H1 (cell line): ENCODE measurements at regions not wholly inside any gene's neighbourhood (a gene's known extent, or its start where the extent isn't known, plus 50 kb on each side); places are given as distances from the start of the nearest gene placed in this dataset.
"Not testable (repeated sequence)": the region's sequence is repeated elsewhere in the genome, so short reads cannot be mapped to it uniquely, and the experiment has no call there.

ENCODE experiments used
- CTCF ChIA-PET: fragments of 300-600 bp; sonication (Branson Sonifier 250); formaldehyde crosslinking; loops from one replicate; lab custom pipeline; 2021; ENCODE audit not compliant: partially characterized antibody; lab: Charles Lee
- POLR2A ChIA-PET: fragments of 300-600 bp; sonication (Branson Sonifier 250); formaldehyde crosslinking; loops from one replicate; lab custom pipeline; 2021; ENCODE audit warnings: inconsistent platforms; ENCODE audit not compliant: partially characterized antibody; lab: Charles Lee
- DNase-seq, 2 experiments: peaks; one replicate each; pipeline versions ENCODE4 v3.0.0 to v3.0.0-alpha.2; 2010 to 2022; ENCODE audit warnings: low spot score in 2 of 2, low read depth in 1 of 2, mixed read lengths in 1 of 2
- FAIRE-seq: peaks from 2 replicates; lab custom pipeline; 2011; peaks lifted over from hg19 to GRCh38; lab: Jason Lieb, UNC
- H2AFZ ChIP-seq: 2 replicates; pipeline ENCODE4 v1.8.1; 2012; ENCODE audit warnings: low read length, inconsistent platforms
- H2AK5ac ChIP-seq: 2 replicates; pipeline ENCODE4 v1.6.1; 2013; ENCODE audit warnings: low read depth, low read length
- H2BK120ac ChIP-seq: replicated peaks from 2 replicates; pipeline ENCODE3; 2013; ENCODE audit warnings: low read depth, low read length, inconsistent platforms
- H2BK12ac ChIP-seq: 2 replicates; pipeline ENCODE4 v1.6.1; 2013; ENCODE audit warnings: low read depth, low read length
- H2BK15ac ChIP-seq: 2 replicates; pipeline ENCODE4 v1.6.1; 2013; ENCODE audit warnings: low read length
- H2BK20ac ChIP-seq: 2 replicates; pipeline ENCODE4 v1.6.1; 2013; ENCODE audit warnings: low read length
- H2BK5ac ChIP-seq: 2 replicates; pipeline ENCODE4 v1.6.1; 2013; ENCODE audit warnings: low read depth, low read length
- H3K14ac ChIP-seq: 2 replicates; pipeline ENCODE4 v1.6.1; 2013; ENCODE audit warnings: inconsistent platforms; ENCODE audit not compliant: insufficient read length
- H3K18ac ChIP-seq: 2 replicates; pipeline ENCODE4 v1.6.1; 2013; ENCODE audit warnings: low read length; ENCODE audit errors: extremely low read depth
- H3K23ac ChIP-seq: 2 replicates; pipeline ENCODE4 v1.6.1; 2013; ENCODE audit warnings: inconsistent platforms; ENCODE audit not compliant: insufficient read length
- H3K23me2 ChIP-seq: 2 replicates; pipeline ENCODE4 v1.6.1; 2013; ENCODE audit warnings: low read depth, low read length
- H3K27ac ChIP-seq: 2 replicates; pipeline ENCODE4 v1.6.1; 2011; ENCODE audit warnings: low read depth, low read length, inconsistent platforms
- H3K27me3 ChIP-seq, 4 experiments: replicated peaks in 1 of 4; 1 replicate in 1 of 4; 2 replicates in 3 of 4; pipeline versions ENCODE4 v1.6.1 to v1.8.1; 2011 to 2013; ENCODE audit warnings: low read length in 3 of 4, mild to moderate bottlenecking in 3 of 4, inconsistent platforms in 2 of 4, mixed read lengths in 2 of 4, moderate library complexity in 1 of 4; ENCODE audit not compliant: control insufficient read depth in 3 of 4, insufficient read depth in 3 of 4; ENCODE audit errors: extremely low read depth in 1 of 4
- H3K36me3 ChIP-seq, 4 experiments: 2 replicates each; pipeline versions ENCODE4 v1.6.1 to v1.8.1; 2011 to 2013; ENCODE audit warnings: mild to moderate bottlenecking in 4 of 4, low read length in 3 of 4, moderate library complexity in 2 of 4, control low read depth in 1 of 4, inconsistent platforms in 1 of 4; ENCODE audit not compliant: insufficient read depth in 4 of 4, control insufficient read depth in 2 of 4
- H3K4ac ChIP-seq: replicated peaks from 2 replicates; pipeline ENCODE3; 2013; ENCODE audit warnings: low read length, low read depth, mixed read lengths, inconsistent platforms; ENCODE audit not compliant: insufficient read length
- H3K4me1 ChIP-seq, 4 experiments: replicated peaks in 1 of 4; 1 replicate in 1 of 4; 2 replicates in 3 of 4; pipeline versions ENCODE4 v1.6.1 to v1.8.1; 2011 to 2013; ENCODE audit warnings: low read length in 3 of 4, inconsistent platforms in 2 of 4, mixed read lengths in 1 of 4; ENCODE audit not compliant: insufficient read depth in 4 of 4, control insufficient read depth in 3 of 4
- H3K4me2 ChIP-seq, 2 experiments: 2 replicates each; pipeline versions ENCODE4 v1.6.1 to v1.8.1; 2011 to 2013; ENCODE audit warnings: low read depth in 2 of 2, low read length in 2 of 2, control low read depth in 1 of 2, inconsistent platforms in 1 of 2, mild to moderate bottlenecking in 1 of 2; ENCODE audit not compliant: insufficient read depth in 1 of 2
- H3K4me3 ChIP-seq, 4 experiments: fragments of 200-600, 300-600 bp in 1 of 4; sonication (generic), shearing (Covaris generic), sonication (Bioruptor Twin) in 1 of 4; 2 replicates each; pipeline versions ENCODE4 v1.5.1 to v1.8.1; 2011 to 2016; ENCODE audit warnings: low read length in 4 of 4, low read depth in 3 of 4, control low read depth in 2 of 4, inconsistent platforms in 2 of 4, mild to moderate bottlenecking in 2 of 4, mixed read lengths in 1 of 4, moderate library complexity in 1 of 4; ENCODE audit not compliant: insufficient read depth in 2 of 4; ENCODE audit errors: extremely low read depth in 1 of 4
- H3K56ac ChIP-seq: replicated peaks from 2 replicates; pipeline ENCODE3; 2013; ENCODE audit warnings: low read depth, mild to moderate bottlenecking, mixed read lengths, low read length, inconsistent platforms; ENCODE audit not compliant: insufficient read length
- H3K79me1 ChIP-seq: 2 replicates; pipeline ENCODE4 v1.6.1; 2013; ENCODE audit warnings: low read depth, low read length, control low read depth
- H3K79me2 ChIP-seq, 2 experiments: 2 replicates each; pipeline versions ENCODE4 v1.6.1 to v1.8.1; 2012 to 2013; ENCODE audit warnings: low read length in 2 of 2, mild to moderate bottlenecking in 2 of 2, inconsistent platforms in 1 of 2; ENCODE audit not compliant: insufficient read depth in 2 of 2, control insufficient read depth in 1 of 2
- H3K9ac ChIP-seq, 4 experiments: replicated peaks in 1 of 4; 1 replicate in 1 of 4; 2 replicates in 3 of 4; pipeline versions ENCODE4 v1.6.1 to v1.8.1; 2011 to 2013; ENCODE audit warnings: low read depth in 3 of 4, low read length in 3 of 4, control low read depth in 2 of 4, mild to moderate bottlenecking in 2 of 4, moderate library complexity in 2 of 4, inconsistent platforms in 1 of 4; ENCODE audit errors: extremely low read depth in 1 of 4
- H3K9me3 ChIP-seq, 2 experiments: 2 replicates each; pipeline versions ENCODE4 v1.6.1 to v1.8.1; 2012 to 2013; ENCODE audit warnings: mild to moderate bottlenecking in 2 of 2, moderate library complexity in 2 of 2, control low read depth in 1 of 2, inconsistent platforms in 1 of 2, low read depth in 1 of 2, low read length in 1 of 2, mixed read lengths in 1 of 2; ENCODE audit not compliant: insufficient read depth in 2 of 2
- H4K20me1 ChIP-seq, 2 experiments: replicated peaks in 1 of 2; 2 replicates each; pipeline versions ENCODE3 to v1.8.1; 2011 to 2013; ENCODE audit warnings: inconsistent platforms in 2 of 2, low read length in 2 of 2, mild to moderate bottlenecking in 1 of 2; ENCODE audit not compliant: insufficient read depth in 2 of 2, control insufficient read depth in 1 of 2
- H4K5ac ChIP-seq: 2 replicates; pipeline ENCODE4 v1.6.1; 2013; ENCODE audit warnings: low read length, low read depth, mixed read lengths, inconsistent platforms; ENCODE audit not compliant: insufficient read length
- H4K8ac ChIP-seq: 2 replicates; pipeline ENCODE4 v1.8.0; 2013; ENCODE audit warnings: mild to moderate bottlenecking, moderate library complexity, low read length, inconsistent platforms; ENCODE audit not compliant: insufficient read depth; ENCODE audit errors: extremely low read depth
- H4K91ac ChIP-seq: replicated peaks from 2 replicates; pipeline ENCODE3; 2013; ENCODE audit warnings: low read length, mixed read lengths, inconsistent platforms; ENCODE audit not compliant: insufficient read length
- RFX5 ChIP-seq: IDR thresholded peaks from 2 replicates; pipeline ENCODE4 v1.6.1; 2011; ENCODE audit warnings: low read depth, low read length, improper control_type of control experiment, borderline replicate concordance
- WGBS, 2 experiments: shearing (Covaris generic) in 1 of 2; methylation state at CpG; one replicate each; pipeline versions ENCODE4 v1.1.6 to v1.1.7; 2013 to 2015; ENCODE audit warnings: low lambda C conversion rate in 2 of 2, mixed read lengths in 2 of 2, inconsistent platforms in 1 of 2, low coverage in 1 of 2, missing lambda C conversion rate in 1 of 2; ENCODE audit not compliant: insufficient replicate concordance in 2 of 2, insufficient coverage in 1 of 2, insufficient read length in 1 of 2; ENCODE audit errors: extremely low coverage in 1 of 2, missing lambda C conversion rate in 1 of 2; 5-methylcytosine and 5-hydroxymethylcytosine counted together

GRCh38 chr10:131556897-131557495 lies 245.5 kb upstream of the TCERG1L start (continued):
- TF ChIP-seq RFX5 = no peak

GRCh38 chr10:131557956-131558355 lies 246.4 kb upstream of the TCERG1L start:
- FAIRE-seq, H4K20me1 ChIP-seq, H3K4me1 ChIP-seq, H3K4ac ChIP-seq, CTCF ChIA-PET, H2BK5ac ChIP-seq, DNase-seq, H3K4me2 ChIP-seq, H3K4me3 ChIP-seq, H2BK20ac ChIP-seq, H3K9me3 ChIP-seq, H4K5ac ChIP-seq, H3K23me2 ChIP-seq, H4K8ac ChIP-seq, H3K23ac ChIP-seq, H3K56ac ChIP-seq, H3K9ac ChIP-seq, POLR2A ChIA-PET, H3K27me3 ChIP-seq, H2AFZ ChIP-seq, H3K36me3 ChIP-seq, H2BK12ac ChIP-seq, H4K91ac ChIP-seq, H2AK5ac ChIP-seq, H3K79me2 ChIP-seq, H3K18ac ChIP-seq, H2BK15ac ChIP-seq, H3K27ac ChIP-seq, H3K14ac ChIP-seq, H3K79me1 ChIP-seq, H2BK120ac ChIP-seq: not testable (repeated sequence)
- WGBS, 2 experiments = 88% methylated on average over 6 of the region's 9 CpGs; no CpG with 5 or more reads in 1 of the 2 experiments
